ENCODE measurements at regions not wholly inside any gene's neighbourhood (a gene's known extent, or its start where the extent isn't known, plus 50 kb on each side); places are given as distances from the start of the nearest gene placed in this dataset.
"Not testable (repeated sequence)": the region's sequence is repeated elsewhere in the genome, so short reads cannot be mapped to it uniquely, and the experiment has no call there.

- DNase-seq = no peak
Measured at GRCh38 chr10:45198486-45199204, 116.8 kb downstream of the OR13A1 start.

GRCh38 chr10:45199205-45199740 lies 116.1 kb downstream of the OR13A1 start:
- no peak for DNase-seq

- no peak for DNase-seq
Measured at GRCh38 chr10:45201271-45201670, 114.1 kb downstream of the OR13A1 start.

- DNase-seq = no peak
Measured at GRCh38 chr10:45202242-45202641, 113.2 kb downstream of the OR13A1 start.

- DNase-seq = no peak
Measured at GRCh38 chr10:45204954-45205775, 110.2 kb downstream of the OR13A1 start.

- no peak for DNase-seq
Measured at GRCh38 chr10:45209888-45210287, 105.5 kb downstream of the OR13A1 start.

- DNase-seq = no peak
Measured at GRCh38 chr10:45211576-45211975, 103.8 kb downstream of the OR13A1 start.

- DNase-seq = no peak
Measured at GRCh38 chr10:45219416-45219815, 96.0 kb downstream of the OR13A1 start.

GRCh38 chr10:45220931-45221330 lies 94.5 kb downstream of the OR13A1 start:
- no peak for DNase-seq

GRCh38 chr10:45224219-45224841 lies 91.1 kb downstream of the OR13A1 start:
- DNase-seq = no peak

- DNase-seq = no peak
Measured at GRCh38 chr10:45227042-45227441, 88.4 kb downstream of the OR13A1 start.

GRCh38 chr10:45227456-45227855 lies 88.0 kb downstream of the OR13A1 start:
- DNase-seq = no peak

GRCh38 chr10:45229823-45230222 lies 85.6 kb downstream of the OR13A1 start:
- DNase-seq = no peak

GRCh38 chr10:45235260-45235769 lies 80.1 kb downstream of the OR13A1 start:
- peak; percentile 3 for DNase-seq

GRCh38 chr10:45235798-45236220 lies 79.6 kb downstream of the OR13A1 start:
- DNase-seq = no peak

GRCh38 chr10:45238896-45239295 lies 76.5 kb downstream of the OR13A1 start:
- no peak for DNase-seq

- no peak for DNase-seq
Measured at GRCh38 chr10:45239642-45240041, 75.8 kb downstream of the OR13A1 start.

GRCh38 chr10:45241865-45242520 lies 73.4 kb downstream of the OR13A1 start:
- no peak for DNase-seq

- DNase-seq = no peak
Measured at GRCh38 chr10:45243261-45243660, 72.1 kb downstream of the OR13A1 start.

GRCh38 chr10:45246522-45246921 lies 68.9 kb downstream of the OR13A1 start:
- DNase-seq = no peak

GRCh38 chr10:45249978-45250693 lies 65.3 kb downstream of the OR13A1 start:
- DNase-seq = peak; percentile 21

- not testable (repeated sequence) for DNase-seq
Measured at GRCh38 chr10:45250694-45251075, 64.7 kb downstream of the OR13A1 start.
